ENCODE measurements at regions not wholly inside any gene's neighbourhood (a gene's known extent, or its start where the extent isn't known, plus 50 kb on each side); places are given as distances from the start of the nearest gene placed in this dataset.

DNA sequence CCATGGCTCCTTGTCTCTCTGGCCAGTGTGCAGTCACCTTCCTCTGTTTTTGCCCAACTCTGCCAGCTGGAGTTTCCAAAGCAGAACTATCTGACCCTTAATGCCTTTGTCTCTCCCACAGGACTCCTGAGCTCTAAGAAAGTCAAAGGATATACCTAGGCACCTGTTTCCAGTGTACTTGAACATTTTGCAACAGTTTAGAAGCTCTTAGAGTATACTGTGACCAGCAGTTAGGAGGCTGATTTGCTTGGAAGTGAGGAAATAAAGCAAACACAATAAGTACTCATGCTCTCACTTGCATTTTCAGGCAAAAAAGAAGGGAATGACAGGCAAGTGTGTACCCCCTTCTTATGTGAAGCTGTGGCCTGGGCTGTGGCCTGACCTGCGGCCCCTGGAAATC, 204.3 kb upstream of the PLET1 start:
- ChIA-PET POLR2A (no interaction called here), CTCF (no interaction called here)
- H3K4me3 ChIP-seq (ENCODE audit: low read depth, low read length) = no peak overlapping the region
- TF ChIP-seq, protein P1, sequence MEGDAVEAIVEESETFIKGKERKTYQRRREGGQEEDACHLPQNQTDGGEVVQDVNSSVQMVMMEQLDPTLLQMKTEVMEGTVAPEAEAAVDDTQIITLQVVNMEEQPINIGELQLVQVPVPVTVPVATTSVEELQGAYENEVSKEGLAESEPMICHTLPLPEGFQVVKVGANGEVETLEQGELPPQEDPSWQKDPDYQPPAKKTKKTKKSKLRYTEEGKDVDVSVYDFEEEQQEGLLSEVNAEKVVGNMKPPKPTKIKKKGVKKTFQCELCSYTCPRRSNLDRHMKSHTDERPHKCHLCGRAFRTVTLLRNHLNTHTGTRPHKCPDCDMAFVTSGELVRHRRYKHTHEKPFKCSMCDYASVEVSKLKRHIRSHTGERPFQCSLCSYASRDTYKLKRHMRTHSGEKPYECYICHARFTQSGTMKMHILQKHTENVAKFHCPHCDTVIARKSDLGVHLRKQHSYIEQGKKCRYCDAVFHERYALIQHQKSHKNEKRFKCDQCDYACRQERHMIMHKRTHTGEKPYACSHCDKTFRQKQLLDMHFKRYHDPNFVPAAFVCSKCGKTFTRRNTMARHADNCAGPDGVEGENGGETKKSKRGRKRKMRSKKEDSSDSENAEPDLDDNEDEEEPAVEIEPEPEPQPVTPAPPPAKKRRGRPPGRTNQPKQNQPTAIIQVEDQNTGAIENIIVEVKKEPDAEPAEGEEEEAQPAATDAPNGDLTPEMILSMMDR (IDR thresholded peaks at IDR 0.05; ENCODE audit: insufficient read depth, low read length, missing control alignments) = no peak
- no peak for DNase-seq (ENCODE audit: low read depth, low spot score)

DNA sequence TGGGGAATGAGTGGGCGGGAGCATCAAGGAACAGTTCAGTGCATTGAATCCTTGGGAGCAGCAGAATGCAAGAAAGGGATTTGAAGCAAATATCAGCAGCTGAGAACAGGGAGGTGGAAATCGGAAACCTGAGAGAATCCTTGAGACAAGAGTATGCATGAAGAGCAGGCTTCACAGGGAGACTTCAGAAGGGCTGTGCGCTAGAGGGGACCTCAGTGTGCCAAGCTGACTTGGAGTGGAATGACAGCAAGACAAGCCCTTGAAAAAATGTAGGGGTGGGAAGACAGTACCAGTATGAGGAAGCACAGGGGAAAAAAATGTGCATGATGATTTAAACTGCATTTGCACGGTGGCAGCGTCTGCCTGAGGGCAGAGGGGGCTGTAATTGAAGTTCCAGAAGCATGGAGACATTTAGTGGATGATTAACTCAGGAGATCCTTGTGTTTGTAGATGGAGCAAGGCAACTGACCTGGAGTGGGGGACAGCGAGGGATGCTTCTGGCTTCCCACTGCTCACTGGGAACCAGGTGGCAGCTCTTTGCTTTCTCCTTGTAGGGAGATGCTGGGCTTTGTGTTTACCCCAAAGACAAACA, 204.9 kb upstream of the PLET1 start:
- ChIA-PET POLR2A (no interaction called here), CTCF (no interaction called here)
- TF ChIP-seq, protein P1 (IDR thresholded peaks at IDR 0.05; ENCODE audit: insufficient read depth, low read length, missing control alignments) = no peak

DNA sequence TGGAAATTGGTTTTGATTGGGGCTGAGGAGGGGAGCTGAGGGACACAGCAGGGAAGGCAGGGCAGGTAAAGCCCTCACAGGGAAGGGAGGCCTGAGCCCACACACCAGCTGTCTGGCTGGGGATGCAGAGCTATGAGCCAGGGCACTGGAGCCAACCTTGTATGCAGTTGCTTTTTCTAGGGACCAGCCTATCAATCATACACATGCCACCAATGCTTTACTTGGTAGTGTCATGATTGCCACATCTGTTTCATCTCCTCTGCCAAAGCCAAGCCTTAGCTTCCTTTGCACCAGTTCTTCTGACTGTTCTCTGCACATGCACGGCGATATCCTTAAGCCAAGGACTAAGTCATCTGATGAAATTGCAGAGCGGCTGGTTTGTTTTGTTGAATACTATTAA, 207.1 kb upstream of the PLET1 start:
- no peak overlapping the region for H3K4me3 ChIP-seq (ENCODE audit: low read depth, low read length)
- TF ChIP-seq, protein P1 (IDR thresholded peaks at IDR 0.05; ENCODE audit: insufficient read depth, low read length, missing control alignments) = no peak
- DNase-seq (ENCODE audit: low read depth, low spot score) = no peak
- CTCF ChIA-PET = no interaction called here
- POLR2A ChIA-PET = no interaction called here

More for the DNA sequence above, 204.9 kb upstream of the PLET1 start:
- no peak for DNase-seq (ENCODE audit: low read depth, low spot score)
- no peak overlapping the region for H3K4me3 ChIP-seq (ENCODE audit: low read depth, low read length)

DNA sequence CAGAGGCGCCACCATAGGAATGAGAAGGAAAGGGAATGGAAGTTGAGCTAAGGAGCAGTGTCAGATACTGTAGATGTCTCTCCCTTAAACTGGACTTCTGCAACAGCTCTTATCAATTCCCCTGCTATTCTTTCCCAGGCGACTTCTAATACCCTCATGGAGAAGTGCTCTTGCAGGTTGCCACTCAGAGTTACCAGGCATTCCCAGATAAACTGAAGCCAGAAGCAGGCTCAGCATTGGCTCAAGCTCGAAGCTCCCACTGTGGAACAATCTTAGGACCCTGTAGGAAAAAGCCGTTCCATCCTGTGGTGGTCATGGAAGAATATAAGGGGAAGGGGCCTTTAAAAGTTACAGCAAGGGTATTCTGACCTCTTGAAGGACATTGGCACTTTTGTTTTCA, 208.7 kb upstream of the PLET1 start:
- ChIA-PET CTCF (no interaction called here), POLR2A (no interaction called here)
- DNase-seq (ENCODE audit: low read depth, low spot score) = no peak
- H3K4me3 ChIP-seq (ENCODE audit: low read depth, low read length) = no peak overlapping the region
- TF ChIP-seq, protein P1 (IDR thresholded peaks at IDR 0.05; ENCODE audit: insufficient read depth, low read length, missing control alignments) = no peak

DNA sequence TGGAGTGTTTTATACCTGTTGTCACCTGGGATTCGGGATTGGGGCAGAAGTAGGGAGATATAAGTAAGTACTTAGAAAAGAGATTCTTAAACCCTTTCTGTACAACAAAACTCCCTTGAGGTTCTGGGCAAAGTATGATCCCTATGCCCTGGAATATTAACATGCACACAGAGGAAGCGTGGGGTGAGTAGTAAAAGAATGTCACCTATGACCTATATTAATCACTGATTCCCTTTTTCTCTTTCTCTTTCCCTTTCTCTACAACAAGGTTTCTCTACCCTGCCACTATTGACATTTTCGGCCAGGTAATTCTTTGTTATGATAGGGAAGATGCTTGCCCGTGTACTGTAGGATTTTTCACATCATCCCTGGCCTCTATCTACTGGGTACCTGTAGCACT, 209.7 kb upstream of the PLET1 start:
- no peak for DNase-seq (ENCODE audit: low read depth, low spot score)
- ChIA-PET CTCF (no interaction called here), POLR2A (no interaction called here)
- TF ChIP-seq, protein P1 (IDR thresholded peaks at IDR 0.05; ENCODE audit: insufficient read depth, low read length, missing control alignments) = no peak
- no peak overlapping the region for H3K4me3 ChIP-seq (ENCODE audit: low read depth, low read length)

DNA sequence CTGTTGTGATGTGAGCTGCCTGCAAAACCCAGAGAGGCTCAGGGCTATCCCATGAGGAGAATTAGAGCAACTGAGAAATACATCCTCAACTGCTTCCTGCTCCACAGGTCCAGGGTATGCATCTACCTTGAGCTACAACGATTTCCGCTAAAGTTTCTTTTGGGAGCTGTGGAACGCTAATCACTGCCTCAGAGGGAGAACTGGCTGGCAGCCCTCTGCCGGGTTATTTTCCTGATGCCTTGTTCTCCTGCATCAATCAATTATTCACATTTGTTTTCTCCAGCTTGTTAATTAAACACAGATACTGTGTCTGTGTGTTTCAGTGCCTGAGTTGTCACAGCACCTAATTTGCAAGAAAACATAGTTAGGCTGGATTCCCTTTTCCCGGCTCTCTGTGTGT, 211.1 kb upstream of the PLET1 start:
- no peak overlapping the region for H3K4me3 ChIP-seq (ENCODE audit: low read depth, low read length)
- POLR2A ChIA-PET = no interaction called here
- TF ChIP-seq, protein P1 (IDR thresholded peaks at IDR 0.05; ENCODE audit: insufficient read depth, low read length, missing control alignments) = no peak
- CTCF ChIA-PET = no interaction called here
- DNase-seq (ENCODE audit: low read depth, low spot score) = no peak
